Fibroblast of the aortic adventitia (primary cell): ENCODE measurements at regions not wholly inside any gene's neighbourhood (a gene's known extent, or its start where the extent isn't known, plus 50 kb on each side); places are given as distances from the start of the nearest gene placed in this dataset.
"Not testable (repeated sequence)": the region's sequence is repeated elsewhere in the genome, so short reads cannot be mapped to it uniquely, and the experiment has no call there.

Experiments used
- DNase-seq: peaks from one replicate; pipeline ENCODE4 v3.0.0-alpha.2; 2010; ENCODE audit warnings: low read depth
- H3K4me3 ChIP-seq: 2 replicates; pipeline ENCODE4 v1.5.1; 2011; ENCODE audit warnings: low read depth, mild to moderate bottlenecking, control low read depth, low read length, moderate library complexity
- TF ChIP-seq, protein P1 (sequence below): IDR thresholded peaks from 2 replicates; pipeline ENCODE4 v1.5.1; 2011; ENCODE audit warnings: mild to moderate bottlenecking, low read length, control low read depth, inconsistent platforms; ENCODE audit not compliant: insufficient read depth

- DNase-seq = no peak
- TF ChIP-seq, protein P1, sequence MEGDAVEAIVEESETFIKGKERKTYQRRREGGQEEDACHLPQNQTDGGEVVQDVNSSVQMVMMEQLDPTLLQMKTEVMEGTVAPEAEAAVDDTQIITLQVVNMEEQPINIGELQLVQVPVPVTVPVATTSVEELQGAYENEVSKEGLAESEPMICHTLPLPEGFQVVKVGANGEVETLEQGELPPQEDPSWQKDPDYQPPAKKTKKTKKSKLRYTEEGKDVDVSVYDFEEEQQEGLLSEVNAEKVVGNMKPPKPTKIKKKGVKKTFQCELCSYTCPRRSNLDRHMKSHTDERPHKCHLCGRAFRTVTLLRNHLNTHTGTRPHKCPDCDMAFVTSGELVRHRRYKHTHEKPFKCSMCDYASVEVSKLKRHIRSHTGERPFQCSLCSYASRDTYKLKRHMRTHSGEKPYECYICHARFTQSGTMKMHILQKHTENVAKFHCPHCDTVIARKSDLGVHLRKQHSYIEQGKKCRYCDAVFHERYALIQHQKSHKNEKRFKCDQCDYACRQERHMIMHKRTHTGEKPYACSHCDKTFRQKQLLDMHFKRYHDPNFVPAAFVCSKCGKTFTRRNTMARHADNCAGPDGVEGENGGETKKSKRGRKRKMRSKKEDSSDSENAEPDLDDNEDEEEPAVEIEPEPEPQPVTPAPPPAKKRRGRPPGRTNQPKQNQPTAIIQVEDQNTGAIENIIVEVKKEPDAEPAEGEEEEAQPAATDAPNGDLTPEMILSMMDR = no peak
- no peak overlapping the region for H3K4me3 ChIP-seq
Observed at GRCh38 chr10:44118500-44118899, 266.4 kb downstream of the CXCL12 start.

GRCh38 chr10:44116474-44116873 is 268.4 kb downstream of the CXCL12 start:
- H3K4me3 ChIP-seq = no peak overlapping the region
- DNase-seq = no peak
- TF ChIP-seq, protein P1 = no peak

DNA sequence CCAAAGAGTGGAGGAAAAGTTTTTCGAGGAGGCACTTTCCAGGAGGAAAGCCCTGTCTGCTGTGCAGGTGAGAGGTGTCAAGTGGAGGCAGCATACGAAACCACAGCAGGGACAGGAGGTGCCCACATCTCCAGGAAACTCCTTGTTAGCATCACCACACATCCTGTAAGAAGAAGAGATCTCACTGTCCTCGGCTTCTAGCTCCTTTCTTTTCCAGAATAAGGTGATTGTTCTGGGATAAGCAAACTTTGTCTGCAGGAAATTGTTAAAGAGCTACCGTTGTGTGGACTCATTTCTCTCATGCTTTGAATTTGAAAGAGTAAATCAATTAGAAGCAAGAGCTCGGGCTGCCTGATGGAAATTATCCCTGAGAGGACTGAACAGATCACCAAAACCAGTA is 269.4 kb downstream of the CXCL12 start:
- no peak overlapping the region for H3K4me3 ChIP-seq
- DNase-seq = no peak
- TF ChIP-seq, protein P1 = no peak

DNA sequence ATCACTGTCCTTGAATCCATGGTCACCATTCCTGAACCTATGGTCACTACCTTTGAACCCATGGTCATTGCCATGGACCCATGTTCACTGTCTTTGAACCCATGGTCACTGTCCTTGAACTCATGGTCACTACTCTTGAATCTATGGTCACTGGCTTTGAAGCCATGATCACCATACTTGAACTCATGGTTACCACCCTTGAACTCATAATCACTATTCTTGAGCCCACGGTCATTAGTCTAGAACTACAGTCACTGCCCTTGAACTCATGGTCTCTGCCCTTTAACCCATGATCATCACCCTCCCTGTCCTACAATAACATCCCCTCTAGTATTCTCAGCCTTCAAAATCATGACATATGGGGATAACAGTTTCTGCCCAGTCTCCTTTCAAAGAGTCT is 270.5 kb downstream of the CXCL12 start:
- TF ChIP-seq, protein P1 = no peak
- DNase-seq = no peak
- H3K4me3 ChIP-seq = no peak overlapping the region

DNA sequence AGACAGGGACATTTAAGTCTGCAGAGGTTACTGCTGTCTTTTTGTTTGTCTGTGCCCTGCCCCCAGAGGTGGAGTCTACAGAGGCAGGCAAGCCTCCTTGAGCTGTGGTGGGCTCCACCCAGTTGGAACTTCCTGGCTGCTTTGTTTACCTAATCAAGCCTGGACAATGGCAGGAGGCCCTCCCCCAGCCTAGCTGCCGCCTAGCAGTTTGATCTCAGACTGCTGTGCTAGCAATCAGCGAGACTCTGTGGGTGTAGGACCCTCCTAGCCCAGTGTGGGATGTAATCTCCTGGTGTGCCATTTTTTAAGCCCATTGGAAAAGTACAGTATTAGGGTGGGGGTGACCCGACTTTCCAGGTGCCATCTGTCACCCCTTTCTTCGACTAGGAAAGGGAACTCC is 272.6 kb downstream of the CXCL12 start:
- H3K4me3 ChIP-seq, DNase-seq: not testable (repeated sequence)

GRCh38 chr10:44105696-44106095 is 279.2 kb downstream of the CXCL12 start:
- no peak overlapping the region for H3K4me3 ChIP-seq
- TF ChIP-seq, protein P1 = no peak
- no peak for DNase-seq

- DNase-seq = no peak
- TF ChIP-seq, protein P1 = no peak
- H3K4me3 ChIP-seq = no peak overlapping the region
Observed at GRCh38 chr10:44102726-44103255, 282.1 kb downstream of the CXCL12 start.
